GM18511 (cell line): ENCODE measurements at regions not wholly inside any gene's neighbourhood (a gene's known extent, or its start where the extent isn't known, plus 50 kb on each side); places are given as distances from the start of the nearest gene placed in this dataset.

ENCODE experiments used
- ATAC-seq: cut with Tn5 transposase; IDR thresholded peaks from one replicate; pipeline ENCODE4 v1.9.1; 2021; ENCODE audit warnings: mild to moderate bottlenecking, moderate library complexity; ENCODE audit not compliant: unreplicated experiment

DNA sequence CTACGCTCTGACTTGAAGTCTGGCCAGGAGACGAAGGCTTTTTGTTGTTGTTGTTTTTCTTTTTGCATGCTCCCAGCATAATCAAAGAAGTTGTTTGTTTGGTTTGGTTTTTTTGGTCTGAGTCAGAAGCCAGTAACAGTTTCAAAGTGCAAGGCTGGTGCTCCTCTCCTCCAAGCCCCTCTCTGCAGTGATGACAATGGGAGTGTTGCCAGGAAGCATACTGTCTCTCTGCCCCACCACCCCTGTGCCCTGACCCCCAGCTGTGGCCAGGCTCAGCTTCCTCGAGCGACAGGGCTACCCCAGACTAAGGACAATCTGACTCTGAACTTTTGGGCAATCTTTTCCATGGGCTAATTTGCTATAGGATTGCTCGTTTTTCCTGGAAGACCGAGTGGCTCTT lies 173.8 kb upstream of the PITX1 start:
- ATAC-seq, result no peak

DNA sequence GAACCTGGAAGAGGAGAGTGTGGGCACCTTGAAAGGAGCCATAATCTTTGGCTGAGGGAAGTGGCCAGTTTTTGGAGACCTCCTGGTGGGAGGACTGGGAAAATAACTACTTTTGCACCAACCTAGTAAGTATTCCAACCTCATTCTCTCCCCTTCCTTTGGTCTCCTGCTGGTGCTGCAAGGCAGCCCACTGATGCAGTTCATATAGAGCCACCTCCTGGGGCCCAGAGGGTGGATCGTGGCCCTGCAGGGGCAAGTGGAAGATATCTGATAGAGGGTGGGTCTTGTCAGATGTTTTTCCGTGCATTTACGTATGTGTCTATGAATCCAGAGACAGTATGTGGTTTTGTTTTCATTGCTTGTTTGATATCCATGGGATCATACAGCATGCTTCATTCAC lies 172.8 kb upstream of the PITX1 start:
- ATAC-seq, result no peak

DNA sequence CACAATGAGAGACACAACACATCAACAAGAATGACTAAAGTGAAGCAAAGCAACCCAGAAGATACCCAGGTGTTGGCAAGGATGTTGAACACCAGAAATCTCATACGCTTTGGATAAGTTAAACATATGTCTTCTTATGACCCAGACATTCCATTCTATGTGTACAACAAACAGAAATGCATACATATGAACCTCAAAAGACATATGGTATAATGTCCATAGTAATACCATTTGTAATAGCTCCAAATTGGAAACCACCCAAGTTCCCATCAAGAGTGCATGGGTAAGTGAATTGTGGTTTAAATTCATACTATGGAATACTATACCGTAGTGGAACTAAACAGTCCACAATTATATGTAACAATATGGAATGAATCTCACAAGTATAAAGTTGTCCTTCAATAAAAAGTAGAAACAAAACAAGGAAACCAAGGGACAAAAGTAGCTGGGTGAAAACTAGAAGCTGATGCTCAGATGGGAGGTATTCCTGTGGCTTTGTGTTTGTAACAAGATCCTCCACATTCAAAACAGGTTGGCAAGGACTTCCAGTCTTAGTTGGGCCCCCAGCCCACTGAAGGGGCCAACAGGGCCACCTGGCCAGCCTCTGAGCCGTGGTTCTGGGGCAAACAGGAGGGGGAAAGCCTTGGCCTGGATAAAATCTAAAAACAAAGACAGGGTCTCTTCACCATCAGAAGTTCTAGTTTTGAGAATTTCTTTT lies 171.8 kb upstream of the PITX1 start:
- ATAC-seq, result no peak

DNA sequence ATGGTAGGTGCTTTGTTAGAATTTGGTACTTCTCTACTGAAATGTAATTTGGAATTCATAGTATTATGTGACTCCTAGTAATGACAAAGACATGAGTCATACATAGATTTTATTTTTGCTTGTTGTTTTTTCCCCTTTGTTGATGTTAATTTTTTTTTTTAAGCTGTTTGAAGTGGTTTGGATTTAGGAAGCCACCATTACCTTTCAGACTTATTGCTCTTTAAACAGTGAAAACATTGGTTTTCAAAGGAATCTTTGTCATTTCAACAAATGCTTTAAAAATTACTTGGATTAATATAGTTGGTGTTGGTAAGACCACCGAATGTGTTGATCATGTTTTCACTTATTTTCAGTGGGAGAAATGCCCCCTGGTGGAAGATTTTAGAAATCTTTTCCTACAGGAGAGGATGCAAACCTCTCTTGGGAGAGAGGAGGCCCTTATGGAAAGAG lies 170.1 kb upstream of the PITX1 start:
- ATAC-seq, result no peak

DNA sequence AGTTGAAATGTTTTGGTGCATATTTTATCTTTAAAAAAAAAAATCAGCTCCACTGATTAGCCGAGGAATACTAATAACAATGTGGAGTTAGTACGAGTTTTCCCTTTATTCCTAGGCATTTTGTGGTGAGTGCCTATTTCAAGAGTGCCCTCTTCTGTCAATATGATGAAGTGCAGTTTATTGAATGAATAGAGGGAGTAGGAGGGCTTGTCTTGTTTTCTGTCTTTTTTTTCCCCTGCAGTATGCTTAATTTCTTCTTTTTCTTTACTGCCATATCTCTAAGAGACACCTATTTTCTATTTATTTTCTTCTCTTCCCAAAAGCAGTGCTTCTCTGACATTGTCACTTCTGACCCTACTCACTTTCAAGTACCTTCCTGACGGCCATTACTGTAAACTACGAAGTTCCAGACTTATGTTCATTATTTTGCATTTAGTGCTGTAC lies 169.6 kb upstream of the PITX1 start:
- no peak for ATAC-seq

DNA sequence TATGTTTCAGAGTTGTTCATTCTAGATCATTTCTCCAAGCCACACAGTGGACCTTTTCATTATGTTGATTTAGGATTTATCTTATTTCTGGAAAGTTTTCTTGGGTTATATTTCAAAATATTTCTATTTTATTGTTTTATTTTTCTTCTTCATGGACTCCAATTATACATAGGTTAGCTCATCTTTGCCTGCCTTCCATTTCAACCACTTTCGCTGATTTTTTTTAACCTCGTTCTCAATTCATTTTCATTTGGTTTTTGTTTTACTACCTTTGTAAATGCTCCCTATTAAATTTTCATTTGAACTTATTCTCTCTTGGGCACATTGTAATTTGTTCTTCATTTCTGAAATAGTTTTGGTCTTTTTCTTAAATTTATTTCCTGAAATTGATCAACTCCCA lies 169.0 kb upstream of the PITX1 start:
- ATAC-seq, result no peak

DNA sequence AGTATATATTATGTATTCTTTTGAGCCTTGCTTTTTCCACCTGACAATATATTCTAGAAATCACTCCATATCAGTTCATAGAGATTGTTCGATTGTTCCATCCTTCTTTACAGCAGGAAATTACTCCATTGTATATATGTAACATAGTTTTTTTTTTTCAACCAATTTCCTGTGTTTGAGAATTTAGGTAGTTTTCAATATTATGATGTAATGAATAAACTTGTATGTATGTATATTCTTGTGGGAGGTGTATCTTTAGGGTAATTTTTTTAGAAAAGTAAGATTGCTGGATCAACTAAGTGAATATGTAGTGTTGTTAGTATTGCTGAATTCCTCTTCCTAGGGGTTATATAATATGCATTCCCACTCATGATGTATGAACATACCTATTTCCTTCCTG lies 165.9 kb upstream of the PITX1 start:
- ATAC-seq, result no peak

DNA sequence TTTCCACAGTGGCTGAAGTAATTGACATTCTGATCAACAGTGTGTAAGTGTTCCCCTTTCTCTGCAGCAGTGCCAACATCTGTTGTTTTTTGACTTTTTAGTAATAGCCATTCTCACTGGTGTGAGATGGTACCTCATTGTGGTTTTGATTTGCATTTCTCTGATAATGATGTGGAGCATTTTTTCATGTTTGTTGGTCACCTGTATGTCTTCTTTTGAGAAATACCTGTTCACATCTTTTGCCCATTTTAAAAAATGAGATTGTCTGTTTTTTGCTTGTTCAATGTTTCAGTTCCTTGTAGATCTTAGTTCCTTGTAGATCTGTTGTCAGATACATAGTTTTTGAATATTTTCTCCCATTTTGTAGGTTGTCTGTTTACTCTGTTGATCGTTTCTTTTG lies 162.5 kb upstream of the PITX1 start:
- no peak for ATAC-seq

DNA sequence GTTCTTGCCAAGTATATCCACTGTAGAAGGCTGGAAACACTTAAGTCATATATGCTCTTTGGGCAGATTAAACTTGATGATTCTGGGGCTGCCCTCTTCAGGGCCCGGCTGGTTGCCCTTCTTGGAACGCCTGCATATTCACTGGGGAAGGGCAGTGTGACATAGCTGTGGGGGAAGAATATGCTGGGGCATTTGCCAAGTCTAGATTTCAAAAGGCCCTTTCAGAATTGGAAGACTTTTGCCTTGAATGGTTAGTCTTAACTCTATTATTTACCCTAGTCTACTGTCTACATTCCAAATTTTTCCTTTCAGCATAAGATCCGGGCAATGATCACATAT lies 161.2 kb upstream of the PITX1 start:
- no peak for ATAC-seq

DNA sequence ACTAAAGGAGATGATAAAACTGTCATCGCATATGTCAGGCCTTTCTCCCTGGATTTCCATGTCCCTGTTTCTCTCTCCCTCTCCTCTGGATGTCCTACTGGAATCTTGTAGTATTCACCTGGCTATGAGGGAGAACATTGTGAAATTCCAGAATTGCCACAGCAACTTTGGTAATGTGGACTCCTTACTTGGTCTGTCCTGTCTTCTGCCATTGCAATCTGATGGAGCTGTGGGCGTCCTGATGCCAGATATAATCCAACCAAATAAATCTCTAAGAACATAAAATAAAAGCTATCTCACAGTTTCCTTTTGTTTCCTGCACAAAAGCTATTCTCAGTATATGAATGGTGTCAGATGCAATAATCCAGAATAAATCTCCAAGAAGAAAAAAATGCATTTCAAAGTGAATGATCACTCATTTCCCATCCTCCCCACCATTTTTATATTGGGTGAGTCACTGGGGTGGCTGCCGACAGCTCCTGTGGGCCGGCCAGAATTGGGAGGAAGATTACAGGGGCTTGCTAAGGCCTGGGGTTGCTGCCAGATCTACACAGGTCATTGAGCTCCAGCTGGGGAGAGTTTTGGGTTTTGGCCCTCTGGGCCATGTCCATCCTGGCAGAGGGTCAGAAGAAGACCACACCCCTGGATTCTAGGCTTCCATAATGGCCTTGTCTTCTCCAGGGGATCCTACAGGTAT lies 160.7 kb upstream of the PITX1 start:
- ATAC-seq, result no peak

DNA sequence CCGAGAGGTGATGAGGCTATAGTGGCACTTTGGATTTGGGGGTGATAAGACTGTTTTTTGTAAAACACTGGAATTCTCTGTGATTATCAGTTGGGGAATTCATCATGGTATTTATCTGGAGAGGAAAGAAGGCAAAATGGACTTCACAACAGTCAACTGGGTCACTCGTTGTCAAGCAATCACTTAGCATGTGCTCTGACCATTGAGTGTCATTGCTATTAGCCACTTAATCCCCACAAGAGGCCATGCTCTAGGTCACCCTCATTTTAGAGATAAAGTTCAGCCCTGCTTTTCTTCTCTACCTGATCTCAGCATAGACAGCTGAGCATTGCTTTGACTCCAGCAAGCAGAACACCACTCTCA lies 160.1 kb upstream of the PITX1 start:
- ATAC-seq, result no peak

DNA sequence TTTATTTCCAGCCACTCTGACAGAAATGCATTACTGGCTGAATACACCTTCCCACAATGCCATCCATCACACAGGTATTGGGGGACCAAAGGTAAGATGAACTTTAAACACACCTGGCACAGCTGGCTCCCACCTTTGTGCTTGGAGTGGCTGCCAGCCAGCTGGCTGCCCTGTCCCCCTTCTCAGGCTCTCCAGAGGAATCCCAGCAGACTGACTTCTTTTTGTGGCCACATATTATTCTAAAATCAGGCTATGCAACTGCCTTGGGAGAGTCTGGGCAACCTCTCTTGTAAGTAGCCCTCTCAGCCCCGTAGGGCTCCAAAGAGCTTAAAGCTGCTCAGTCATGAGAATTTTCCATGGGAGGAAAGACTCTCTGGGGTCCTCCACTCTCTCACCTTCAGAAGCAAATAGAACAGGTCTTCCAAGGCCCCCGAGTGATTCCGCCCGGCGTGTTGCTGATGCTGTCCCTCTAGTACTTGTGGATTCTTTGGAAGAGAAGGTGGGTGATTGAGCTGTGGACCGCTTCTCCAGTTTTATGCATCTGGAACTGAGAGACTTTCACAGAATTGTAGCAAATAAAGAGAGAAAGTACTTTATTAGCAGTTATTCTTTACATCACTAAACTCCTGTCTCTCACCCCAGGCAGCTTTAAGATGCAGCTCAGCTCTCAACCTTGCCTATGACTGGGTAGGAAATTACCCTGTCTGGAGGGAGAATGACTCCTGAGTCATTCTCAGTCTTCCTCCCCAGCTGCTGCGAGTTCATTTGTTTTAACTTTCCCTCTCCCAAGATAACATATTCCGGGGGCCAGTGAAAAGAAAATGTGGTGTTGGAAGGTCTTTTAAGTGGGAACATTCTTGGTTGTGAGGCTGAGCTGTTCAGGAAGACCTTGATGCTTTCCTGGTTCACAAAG lies 159.4 kb upstream of the PITX1 start:
- ATAC-seq, result no peak

DNA sequence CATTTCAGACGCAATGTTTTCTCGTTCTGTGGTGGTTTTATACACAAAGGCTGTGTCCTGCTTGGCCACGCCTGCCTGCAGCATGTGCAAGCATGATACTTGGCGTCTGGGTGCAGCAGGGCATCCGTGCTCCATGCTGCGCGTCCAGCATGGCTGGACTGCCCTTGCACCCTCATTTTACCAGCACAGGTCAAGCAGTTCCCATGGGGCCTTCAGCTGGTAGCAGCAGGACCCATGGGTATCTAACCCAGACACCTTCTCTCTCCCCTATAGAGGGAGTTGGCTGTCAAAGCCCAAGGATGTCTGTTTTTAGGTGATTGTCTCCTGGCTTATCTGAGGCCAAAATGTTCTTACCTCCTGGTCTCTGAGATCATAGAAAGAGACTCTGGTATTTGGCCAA lies 158.3 kb upstream of the PITX1 start:
- ATAC-seq, result no peak

DNA sequence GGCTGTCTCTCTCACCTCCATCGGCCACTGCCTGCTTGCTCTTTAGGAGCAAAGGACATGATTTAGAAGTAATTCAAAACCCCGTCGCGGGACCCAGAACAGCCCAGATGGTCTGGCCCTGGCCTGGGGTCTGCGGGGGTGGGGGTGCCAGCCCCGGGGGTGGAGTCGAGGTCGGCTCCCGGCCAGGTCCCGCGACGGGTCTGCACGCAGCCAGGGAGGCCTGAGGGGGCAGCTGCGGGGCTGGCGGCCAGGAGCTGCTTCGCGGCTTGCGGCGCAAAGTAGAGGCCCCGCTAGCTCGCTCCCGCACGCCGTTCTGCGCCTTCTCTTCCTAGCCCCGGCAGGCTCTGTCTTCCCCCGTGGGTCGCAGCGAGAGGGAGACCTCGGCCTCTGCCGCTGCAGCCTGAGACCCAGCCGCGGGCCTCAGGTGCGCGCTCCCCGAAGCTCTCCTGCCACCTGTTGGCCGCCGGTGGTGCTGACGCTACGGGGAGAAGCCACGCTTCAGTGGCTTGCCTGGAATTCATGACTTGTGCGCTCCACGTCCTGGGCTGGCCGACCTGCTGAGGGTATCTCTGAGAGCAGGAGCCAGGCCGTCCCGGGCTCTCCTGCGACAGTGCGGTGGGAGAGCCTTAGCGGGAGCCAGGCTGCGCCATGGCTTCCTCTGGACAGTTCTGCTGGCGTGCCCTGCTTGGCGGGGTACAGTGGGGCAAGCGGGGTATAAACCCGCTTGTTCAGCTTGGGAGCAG lies 157.2 kb upstream of the PITX1 start:
- peak; percentile 89 for ATAC-seq

DNA sequence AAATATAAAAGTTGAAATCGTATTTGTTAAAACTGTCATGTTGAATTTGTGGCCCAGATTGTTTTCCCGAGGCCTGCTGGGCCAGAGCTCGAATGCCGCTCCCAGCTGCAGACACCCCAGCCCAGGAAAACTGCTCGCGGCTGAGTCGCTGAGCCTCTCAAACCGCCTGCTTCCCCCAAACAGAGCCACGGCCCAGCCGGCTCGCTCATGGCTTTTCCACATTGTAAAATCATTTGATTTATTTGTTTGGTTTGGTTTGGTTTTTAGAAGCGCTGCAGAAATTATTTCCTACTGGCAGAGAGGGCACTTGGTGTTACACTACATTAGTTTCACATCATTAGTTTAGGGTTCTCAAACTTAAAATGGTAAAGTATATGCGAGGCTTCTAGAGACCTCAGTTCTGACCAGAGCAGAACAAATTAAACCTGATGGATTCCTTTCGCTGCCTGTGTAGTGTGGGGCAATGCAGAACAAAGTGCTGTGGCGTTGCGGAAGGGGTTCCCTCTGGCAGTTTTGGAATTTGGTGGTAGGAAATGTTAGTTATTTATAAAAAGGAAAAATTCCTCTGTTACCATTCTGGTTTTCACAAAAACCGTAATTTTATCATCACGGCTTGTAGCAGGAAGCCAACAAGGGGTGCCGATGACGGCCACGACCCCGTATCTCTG lies 156.5 kb upstream of the PITX1 start:
- no peak for ATAC-seq

DNA sequence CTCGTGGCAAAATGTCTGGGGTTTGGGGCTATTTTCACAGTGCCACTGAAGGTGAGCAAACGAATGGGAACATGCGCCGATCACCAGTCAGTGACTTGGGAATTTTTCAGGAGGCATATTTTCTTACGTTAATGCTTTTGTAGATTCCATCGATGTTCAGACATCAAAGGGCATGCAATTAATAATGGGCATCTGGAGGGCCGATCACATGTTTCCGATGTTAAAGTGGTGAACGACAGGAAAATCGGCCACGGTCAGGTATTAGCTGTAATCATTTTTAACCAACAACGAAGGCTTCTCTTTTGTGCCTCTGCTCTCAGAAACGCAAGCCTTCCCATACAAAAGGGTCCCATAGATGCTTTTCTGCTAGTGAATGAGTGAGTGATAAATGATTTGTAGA lies 155.0 kb upstream of the PITX1 start:
- ATAC-seq, result no peak

DNA sequence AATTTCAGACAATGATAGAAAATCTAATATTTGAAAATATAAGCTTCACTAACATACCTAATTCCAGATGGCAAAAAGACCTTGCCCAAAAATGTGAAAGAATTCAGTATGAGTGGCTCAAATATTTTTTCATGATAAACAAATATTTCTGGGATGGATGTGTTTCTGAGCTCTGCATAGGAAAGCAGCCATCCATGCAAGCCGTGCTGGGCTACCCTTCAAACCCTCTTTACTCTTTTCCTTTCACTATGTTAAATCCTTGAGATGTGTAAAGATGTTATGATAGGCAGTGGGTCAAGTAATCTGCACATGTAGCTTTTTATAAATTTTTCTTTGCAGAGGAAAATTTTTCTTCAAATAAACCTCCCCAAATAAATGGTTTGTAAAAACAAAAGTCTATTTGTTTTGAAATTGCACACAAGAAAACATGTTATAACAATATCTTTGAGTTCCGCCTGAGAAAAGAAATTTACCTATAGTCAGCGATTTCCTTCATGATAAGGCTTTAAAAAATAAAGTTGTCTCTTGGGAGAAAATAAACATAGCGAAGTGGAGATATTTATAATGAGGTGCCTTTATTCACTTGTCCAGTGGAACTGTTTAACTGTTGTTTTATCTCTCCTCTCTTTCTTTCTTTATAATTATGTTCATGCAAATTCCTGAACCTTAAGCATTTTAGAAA lies 154.3 kb upstream of the PITX1 start:
- ATAC-seq, result no peak

DNA sequence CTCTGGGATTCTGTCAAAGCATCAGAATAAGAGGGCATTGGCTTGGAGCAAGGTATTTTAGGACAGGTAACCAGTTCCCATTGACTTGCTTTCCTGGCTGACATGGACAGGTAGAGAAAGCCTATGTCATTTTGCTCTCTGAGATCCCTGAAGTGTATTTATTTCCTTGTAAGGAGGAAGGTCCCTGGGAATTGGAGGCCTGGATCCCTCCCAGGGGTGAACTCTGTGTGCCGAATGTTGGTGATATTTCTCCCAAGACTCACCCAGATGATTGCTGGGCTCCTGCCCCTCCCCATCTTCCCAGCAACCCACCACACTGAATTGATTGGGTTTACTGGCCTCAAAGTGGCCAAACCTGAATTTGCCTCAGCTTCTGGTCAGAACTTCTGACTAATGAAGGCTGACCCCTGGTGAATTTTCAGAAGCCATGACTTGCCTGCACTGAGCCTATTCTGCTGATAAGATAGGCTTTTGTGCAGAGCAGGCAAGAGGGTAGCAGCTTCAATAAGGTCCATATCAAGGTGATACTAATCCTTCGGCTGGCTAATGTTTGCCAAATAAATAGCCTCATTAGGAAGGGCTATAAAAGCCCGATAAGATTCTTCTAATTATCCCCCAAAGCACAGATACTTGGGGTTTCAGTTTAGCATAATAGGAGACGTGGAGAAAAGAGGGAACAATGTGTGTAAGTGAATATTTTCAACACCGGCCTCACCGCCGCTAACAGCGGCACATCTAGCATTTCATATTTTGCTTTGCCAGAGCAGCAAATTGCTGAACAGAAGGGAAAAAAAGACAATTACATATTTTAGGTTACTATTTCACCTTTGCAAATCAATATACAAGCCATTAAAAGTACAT lies 152.9 kb upstream of the PITX1 start:
- ATAC-seq, result no peak

DNA sequence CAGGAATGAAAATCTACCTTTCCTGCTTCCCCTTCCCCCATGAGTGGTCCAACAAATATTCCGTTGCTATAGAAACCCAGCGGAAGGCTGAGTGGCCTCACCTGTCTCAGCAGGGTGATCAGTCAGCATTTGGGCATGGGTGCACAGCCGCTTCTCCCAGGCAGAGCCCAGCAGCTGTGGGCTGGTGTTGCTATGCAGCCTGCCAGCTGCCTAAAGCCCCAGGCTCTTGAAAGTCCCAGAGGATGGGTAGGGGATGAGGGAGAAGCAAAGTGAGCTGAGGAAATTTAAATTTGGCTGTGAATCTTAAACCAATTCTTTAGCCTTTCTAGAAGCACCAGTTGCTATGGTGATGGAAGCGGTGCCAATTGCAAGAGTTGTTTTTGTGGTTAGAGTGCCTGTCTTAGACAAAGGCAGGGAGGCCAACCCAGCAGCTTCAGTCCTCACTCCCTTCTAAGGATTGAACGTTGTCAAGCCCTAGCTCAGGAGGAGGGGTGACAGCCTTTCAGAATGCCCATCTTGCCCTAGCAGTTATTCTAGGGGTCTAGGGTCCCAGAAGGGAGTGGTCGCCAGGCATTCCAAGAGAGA lies 151.5 kb upstream of the PITX1 start:
- no peak for ATAC-seq
